Fibroblast of skin of back (primary cell): ENCODE measurements at regions not wholly inside any gene's neighbourhood (a gene's known extent, or its start where the extent isn't known, plus 50 kb on each side); places are given as distances from the start of the nearest gene placed in this dataset.

Source experiments
- DNase-seq: peaks from one replicate; pipeline ENCODE4 v3.0.0-alpha.2; 2013

DNA sequence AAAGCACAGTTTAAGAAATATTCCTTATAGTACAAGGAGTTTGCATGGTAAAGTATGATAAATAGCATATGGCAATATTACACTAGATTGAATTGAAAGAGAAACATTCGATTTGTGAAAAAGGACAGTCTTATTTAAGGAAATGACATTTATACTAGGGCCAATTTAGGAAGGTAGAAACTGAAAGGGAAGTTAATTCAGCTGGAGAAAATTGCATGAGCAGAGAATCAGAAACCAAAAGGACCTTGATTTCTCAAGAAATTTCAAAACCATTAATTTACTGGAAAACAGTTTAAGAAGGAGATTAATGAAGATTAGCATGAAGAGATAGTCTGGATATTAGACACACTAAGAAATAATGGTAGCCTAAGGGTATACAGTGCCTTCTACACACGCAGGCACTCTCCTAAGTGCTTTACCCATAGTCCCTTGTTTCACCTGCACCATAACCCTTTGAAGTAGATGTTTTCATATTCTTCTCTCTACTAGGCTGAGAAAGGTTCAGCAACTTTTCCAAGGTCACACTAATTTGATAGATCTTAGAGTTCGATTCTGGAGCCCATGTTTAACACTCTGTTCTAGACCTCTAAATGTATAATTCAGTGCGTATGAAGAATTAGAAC, 259.1 kb upstream of the SLIT2 start:
- DNase-seq = no peak

GRCh38 chr4:19987746-19988145, 264.0 kb upstream of the SLIT2 start:
- peak; percentile 85 for DNase-seq

- DNase-seq = peak; percentile 99
Measured at GRCh38 chr4:19983072-19983471, 268.6 kb upstream of the SLIT2 start.

DNA sequence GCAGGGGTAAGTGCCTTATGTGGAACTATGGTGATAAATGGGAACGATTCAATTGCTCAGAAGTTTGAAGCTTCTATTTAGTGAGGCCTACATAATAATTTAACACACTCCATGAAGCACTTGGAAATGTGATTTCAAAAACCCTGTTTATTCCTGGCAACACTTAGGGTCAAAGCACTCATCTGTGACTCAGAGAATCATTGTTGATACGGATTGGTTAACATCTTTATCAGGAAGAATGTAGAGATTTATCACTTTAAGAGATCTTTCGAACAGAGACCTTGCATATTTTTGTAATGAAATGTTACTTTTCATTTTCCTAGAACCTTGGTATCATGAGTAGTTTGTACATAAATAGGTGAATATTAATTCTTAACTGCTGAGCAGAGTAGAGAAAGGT, 269.1 kb upstream of the SLIT2 start:
- DNase-seq = peak; percentile 83

GRCh38 chr4:19971829-19972228, 279.9 kb upstream of the SLIT2 start:
- peak; percentile 40 for DNase-seq

GRCh38 chr4:19969492-19969891, 282.2 kb upstream of the SLIT2 start:
- no peak for DNase-seq

DNA sequence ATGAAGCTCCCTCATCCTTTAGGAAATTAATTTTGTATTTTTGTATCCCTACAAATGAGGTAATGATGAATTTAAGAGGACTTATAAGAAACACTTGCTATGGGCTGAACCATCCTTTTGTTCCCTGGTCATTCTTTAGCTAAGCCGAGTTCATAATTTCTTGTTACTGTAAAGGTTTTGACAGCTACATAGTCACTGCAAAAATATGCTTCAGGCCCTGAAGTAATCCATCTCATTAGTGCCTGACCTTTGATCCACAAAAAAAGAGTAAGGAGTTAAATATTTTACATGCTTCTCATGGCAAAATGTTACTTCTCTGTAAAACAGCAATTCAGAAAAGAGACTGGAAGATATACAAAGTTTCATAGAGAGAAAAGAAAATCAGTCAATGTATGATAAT, 290.6 kb upstream of the SLIT2 start:
- peak; percentile 81 for DNase-seq

DNA sequence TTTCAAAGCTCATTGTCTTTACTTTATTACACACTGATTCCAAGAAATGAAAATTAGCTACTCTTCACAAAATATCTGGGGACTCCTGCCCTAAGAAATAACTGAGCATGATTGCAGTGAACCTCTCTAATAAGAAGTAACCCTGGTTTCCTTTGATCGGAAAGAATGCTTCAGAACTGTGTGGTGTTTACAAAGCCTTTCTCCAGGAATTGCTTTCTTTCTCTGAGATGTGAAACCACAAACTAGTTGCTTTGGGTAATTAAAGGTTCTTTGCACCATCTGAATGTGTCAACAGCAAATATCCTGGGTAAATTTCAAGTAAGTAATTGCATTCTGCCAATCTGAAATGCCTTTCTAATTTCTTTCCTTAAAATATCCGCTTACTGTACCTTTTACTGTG, 292.9 kb upstream of the SLIT2 start:
- DNase-seq = no peak

DNA sequence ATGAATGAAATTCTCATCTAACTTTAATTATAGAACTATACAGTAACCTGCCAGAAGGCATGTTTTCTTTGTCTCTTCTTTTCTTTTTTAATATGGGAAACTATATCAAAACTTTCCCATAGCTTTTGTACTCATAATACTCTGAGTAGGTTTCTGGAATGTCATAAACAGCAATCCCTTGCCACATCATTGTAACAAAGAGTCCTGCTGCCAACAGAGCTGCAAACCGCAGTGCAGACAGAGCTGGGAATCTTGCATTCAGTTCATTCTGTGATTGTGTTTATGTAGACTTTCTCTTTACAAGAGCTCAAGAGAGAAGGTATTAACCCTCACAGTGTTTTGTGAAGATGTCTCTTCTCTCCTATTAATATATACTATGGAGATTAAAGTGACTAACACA, 304.4 kb upstream of the SLIT2 start:
- peak; percentile 80 for DNase-seq

DNA sequence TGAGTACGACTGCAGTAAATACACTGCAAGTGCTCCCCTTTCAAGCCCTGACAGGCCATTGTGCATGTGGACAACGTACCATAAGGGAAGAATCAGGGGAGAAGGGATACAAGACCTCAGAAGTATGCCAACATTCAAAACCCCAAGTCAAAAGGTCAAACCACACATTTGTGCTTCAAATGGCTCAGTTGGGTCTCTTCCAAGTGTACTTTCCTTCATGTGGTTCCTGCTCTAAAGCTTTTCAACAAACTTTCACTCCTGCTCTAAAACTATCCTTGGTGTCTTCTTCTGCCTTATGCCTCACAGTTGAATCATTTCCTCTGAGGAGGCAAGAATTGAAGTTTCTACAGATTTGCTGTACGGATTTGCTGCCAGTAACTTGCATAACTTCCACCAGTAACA, 305.7 kb upstream of the SLIT2 start:
- peak; percentile 93 for DNase-seq

DNA sequence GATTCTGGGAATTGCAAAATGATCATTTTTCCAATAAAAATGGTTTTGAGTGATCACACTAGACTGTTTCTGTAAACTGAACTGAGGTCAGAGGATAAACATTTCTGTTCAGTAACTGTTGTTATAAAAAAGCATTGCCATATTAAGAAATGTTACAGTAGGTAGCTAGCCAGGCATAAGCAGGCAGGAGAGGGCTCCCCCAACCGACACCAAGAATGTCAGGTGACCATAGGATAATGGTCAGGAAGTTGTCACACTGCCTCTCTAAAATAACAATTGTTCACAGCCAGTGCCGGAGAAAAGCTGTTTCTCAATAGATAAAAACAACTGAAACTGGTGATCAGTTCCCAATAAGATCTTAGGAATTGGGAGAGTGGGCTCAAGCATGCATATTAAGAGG, 306.2 kb upstream of the SLIT2 start:
- no peak for DNase-seq

DNA sequence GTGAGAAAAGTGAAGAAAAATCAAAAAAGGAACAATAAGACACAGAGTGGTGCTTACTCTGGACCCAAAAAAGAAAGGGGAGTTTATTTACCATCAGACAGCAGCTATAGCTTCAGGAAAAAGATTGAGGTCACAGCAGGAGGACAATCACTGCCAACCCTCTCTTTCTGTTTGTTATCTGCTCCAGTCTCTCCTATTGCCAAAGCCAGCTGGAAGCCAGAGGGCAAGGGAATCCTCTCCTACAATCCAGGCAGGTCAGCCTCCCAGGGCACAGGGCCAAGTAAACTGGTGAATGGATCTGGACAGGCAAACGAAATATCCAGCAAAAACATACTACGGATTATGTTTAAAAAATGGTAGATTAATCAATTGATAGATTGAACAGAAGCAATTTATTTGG, 306.9 kb upstream of the SLIT2 start:
- DNase-seq = no peak

GRCh38 chr4:19944251-19944650, 307.5 kb upstream of the SLIT2 start:
- no peak for DNase-seq

DNA sequence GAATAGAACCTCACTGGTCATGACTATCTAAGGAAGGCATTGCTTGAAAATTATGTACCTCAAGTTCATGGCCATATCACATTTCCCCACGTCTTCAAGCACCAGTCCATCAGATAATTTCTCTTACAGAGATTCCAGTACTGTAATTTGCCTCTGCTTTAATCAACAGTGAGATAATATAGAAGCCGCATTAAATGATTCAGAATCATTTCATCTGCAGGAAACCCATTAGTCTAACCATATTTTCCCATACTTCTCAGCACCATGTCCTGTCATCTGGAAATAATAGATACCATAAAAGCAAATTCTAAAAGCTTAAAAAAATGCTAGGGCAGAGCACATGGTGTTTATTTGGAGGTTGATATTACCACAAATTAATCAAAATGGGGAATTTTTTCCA, 310.3 kb upstream of the SLIT2 start:
- no peak for DNase-seq

- no peak for DNase-seq
Measured at GRCh38 chr4:19940861-19941260, 310.8 kb upstream of the SLIT2 start.

DNA sequence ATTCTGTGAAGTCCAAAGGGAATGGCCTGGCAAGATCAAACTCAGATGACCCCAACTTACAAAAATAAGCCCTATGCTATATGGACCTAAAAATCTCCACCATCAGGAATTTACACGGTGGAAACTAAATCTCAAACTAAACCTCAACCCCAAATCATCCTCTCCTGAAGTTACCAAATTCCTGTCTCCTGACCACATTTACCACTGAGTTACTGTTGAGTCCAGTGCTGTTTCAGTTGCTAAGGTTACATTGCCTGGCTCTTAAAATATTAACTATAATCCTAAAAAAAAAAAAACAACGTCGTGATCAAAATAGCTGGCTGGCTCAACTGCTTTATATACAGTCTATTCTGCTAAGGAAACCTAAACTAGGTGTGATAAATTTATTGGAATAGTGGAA, 315.2 kb upstream of the SLIT2 start:
- DNase-seq = peak; percentile 88

- DNase-seq = no peak
Measured at GRCh38 chr4:19930742-19931141, 321.0 kb upstream of the SLIT2 start.

DNA sequence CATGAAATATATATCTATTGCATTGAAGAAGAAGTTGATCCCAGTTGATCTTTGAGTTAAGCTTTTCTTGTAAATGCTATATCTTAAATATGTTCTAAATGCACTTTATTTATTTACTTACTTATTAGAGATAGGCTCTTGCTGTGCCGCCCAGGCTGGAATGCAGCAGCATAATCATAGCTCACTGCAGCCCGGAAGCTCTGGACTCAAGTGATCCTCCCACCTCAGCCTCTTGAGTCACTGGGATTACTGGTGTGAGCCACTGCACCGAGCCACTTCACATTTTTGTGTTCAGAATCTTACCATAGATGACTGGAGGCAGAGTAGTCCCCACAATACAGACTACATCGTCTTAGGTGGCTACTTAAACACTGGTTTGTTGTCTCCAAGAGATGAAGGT, 324.3 kb upstream of the SLIT2 start:
- DNase-seq = peak; percentile 21

DNA sequence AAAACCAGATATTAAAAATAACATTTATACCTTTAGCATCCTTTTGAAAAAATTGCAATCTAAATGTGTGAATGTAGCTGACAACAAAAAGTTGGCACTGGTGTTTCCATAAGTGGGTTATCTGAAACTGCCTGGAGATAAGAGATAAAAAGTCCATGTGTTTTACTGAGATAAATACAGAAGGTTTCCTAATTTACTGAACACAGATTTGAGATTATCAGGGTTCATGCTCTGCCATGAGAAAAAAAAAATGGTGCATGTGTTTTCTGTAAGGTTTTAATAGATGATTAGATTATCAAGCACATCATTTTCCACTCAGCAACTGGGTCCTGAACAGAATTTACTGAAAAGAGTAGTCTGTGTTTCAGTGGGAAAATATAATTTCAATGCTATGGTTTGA, 326.2 kb upstream of the SLIT2 start:
- DNase-seq = no peak

- no peak for DNase-seq
Measured at GRCh38 chr4:19924761-19925160, 326.9 kb upstream of the SLIT2 start.

DNA sequence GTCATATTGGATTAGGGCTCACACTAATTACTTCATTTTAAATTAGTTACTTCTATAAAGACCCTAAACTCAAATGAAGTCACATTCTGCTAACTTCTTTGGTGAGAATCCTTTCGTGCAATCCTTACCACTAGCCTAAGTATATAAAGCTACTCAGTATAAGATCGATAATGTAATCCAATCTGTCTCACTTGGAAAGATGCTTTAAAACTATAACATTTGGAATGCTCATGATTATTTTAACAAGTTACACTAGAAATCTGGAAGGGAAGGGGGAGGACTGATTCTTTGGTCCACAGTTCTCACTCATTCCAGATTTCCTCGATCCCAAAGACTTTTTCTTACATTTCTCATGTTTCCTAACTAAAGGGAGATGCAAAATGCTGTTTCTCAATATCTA, 336.4 kb upstream of the SLIT2 start:
- no peak for DNase-seq

GRCh38 chr4:19913650-19914049, 338.1 kb upstream of the SLIT2 start:
- peak; percentile 9 for DNase-seq

GRCh38 chr4:19910861-19911525, 340.7 kb upstream of the SLIT2 start:
- no peak for DNase-seq

DNA sequence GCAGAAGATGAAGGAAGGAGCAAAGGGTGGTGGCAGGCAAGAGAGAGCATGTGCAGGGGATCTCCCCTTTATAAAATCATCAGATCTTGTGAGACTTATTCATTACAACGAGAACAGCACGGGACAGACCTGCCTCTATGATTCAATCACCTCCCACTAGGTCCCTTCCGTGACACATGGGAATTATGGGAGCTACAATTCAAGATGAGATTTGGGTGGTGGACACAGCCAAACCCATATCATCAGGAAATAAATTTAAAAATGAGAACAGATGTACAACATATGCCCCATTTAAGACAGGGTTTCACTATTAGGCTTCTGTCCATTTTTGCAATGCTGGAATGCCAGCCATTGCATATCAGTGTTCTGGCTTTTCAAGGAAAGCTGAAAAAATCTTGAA, 346.7 kb upstream of the SLIT2 start:
- no peak for DNase-seq

DNA sequence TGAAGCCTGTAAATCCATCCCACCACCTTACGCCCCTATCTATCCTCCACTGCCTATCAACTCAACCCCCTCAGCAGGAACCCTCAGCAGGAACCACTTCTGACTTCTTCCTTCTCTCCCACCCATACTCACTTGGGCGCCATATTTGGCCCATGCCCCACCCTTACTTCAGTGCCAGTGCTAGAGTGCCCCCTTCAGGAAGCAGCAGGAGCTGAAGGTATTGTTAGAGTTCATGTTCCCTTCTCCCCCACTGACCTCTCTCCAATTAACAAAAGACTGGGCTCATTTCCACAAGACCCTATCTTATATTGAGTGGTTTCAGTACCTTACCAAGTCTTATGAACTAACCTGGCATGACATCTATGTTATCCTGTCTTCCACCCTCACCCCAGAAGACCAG, 363.1 kb upstream of the SLIT2 start:
- no peak for DNase-seq
